ENCODE measurements at regions not wholly inside any gene's neighbourhood (a gene's known extent, or its start where the extent isn't known, plus 50 kb on each side); places are given as distances from the start of the nearest gene placed in this dataset.

GRCh38 chr9:2497666-2498400 is 123.8 kb upstream of the VLDLR start:
- no peak for TF ChIP-seq CTCF (IDR thresholded peaks at IDR 0.05; ENCODE audit: insufficient read depth, low read length)
- no peak for DNase-seq (ENCODE audit: low read depth)
- no peak overlapping the region for H3K4me3 ChIP-seq (ENCODE audit: low read depth, low read length)

- TF ChIP-seq CTCF (IDR thresholded peaks at IDR 0.05; ENCODE audit: insufficient read depth, low read length), result no peak
- H3K4me3 ChIP-seq (ENCODE audit: low read depth, low read length), result no peak overlapping the region
- no peak for DNase-seq (ENCODE audit: low read depth)
Observed at GRCh38 chr9:2502210-2502609, 119.4 kb upstream of the VLDLR start.

GRCh38 chr9:2502760-2503159 is 118.8 kb upstream of the VLDLR start:
- H3K4me3 ChIP-seq (ENCODE audit: low read depth, low read length), result no peak overlapping the region
- no peak for TF ChIP-seq CTCF (IDR thresholded peaks at IDR 0.05; ENCODE audit: insufficient read depth, low read length)
- peak; percentile 51 for DNase-seq (ENCODE audit: low read depth)

GRCh38 chr9:2506321-2506720 is 115.3 kb upstream of the VLDLR start:
- no peak overlapping the region for H3K4me3 ChIP-seq (ENCODE audit: low read depth, low read length)
- TF ChIP-seq CTCF (IDR thresholded peaks at IDR 0.05; ENCODE audit: insufficient read depth, low read length), result no peak
- DNase-seq (ENCODE audit: low read depth), result no peak

- H3K4me3 ChIP-seq (ENCODE audit: low read depth, low read length), result no peak overlapping the region
- DNase-seq (ENCODE audit: low read depth), result no peak
- TF ChIP-seq CTCF (IDR thresholded peaks at IDR 0.05; ENCODE audit: insufficient read depth, low read length), result no peak
Observed at GRCh38 chr9:2523591-2523990, 98.0 kb upstream of the VLDLR start.

GRCh38 chr9:2524601-2525000 is 97.0 kb upstream of the VLDLR start:
- TF ChIP-seq CTCF (IDR thresholded peaks at IDR 0.05; ENCODE audit: insufficient read depth, low read length), result no peak
- DNase-seq (ENCODE audit: low read depth), result peak; percentile 6
- H3K4me3 ChIP-seq (ENCODE audit: low read depth, low read length), result no peak overlapping the region

- DNase-seq (ENCODE audit: low read depth), result no peak
- no peak for TF ChIP-seq CTCF (IDR thresholded peaks at IDR 0.05; ENCODE audit: insufficient read depth, low read length)
- H3K4me3 ChIP-seq (ENCODE audit: low read depth, low read length), result no peak overlapping the region
Observed at GRCh38 chr9:2525147-2525546, 96.4 kb upstream of the VLDLR start.
